GM12878 (cell line): ENCODE measurements at regions not wholly inside any gene's neighbourhood (a gene's known extent, or its start where the extent isn't known, plus 50 kb on each side); places are given as distances from the start of the nearest gene placed in this dataset.

Experiments used
- ATAC-seq: fragments of 200-7000 bp; cut with Tn5 transposase; 3 replicates; pipeline ENCODE4 v1.9.1; 2020; ENCODE audit warnings: mild to moderate bottlenecking, moderate library complexity
- BruUV-seq: library from RNA; stranded (reverse); fragments of 400-500 nt; replicated peaks from 2 replicates; lab custom pipeline; 2021; lab: Mats Ljungman, UMichigan
- CTCF ChIA-PET: fragments of 300-600 bp; sonication (Branson Sonifier 250); formaldehyde crosslinking; extraction: SDS; loops from one replicate; lab custom pipeline; 2021; ENCODE audit warnings: inconsistent platforms; lab: Yijun Ruan, JAX
- POLR2A ChIA-PET: fragments of 350-600 bp; formaldehyde crosslinking; extraction: SDS; loops from one replicate; lab custom pipeline; 2021; ENCODE audit warnings: inconsistent platforms; lab: Charles Lee
- RAD21 ChIA-PET: fragments of 300-600 bp; sonication (Branson Sonifier 250); formaldehyde crosslinking; loops from one replicate; lab custom pipeline; 2023; ENCODE audit warnings: antibody characterized with exemption; ENCODE audit not compliant: unreplicated experiment; lab: Charles Lee
- SMC1A ChIA-PET: fragments of 300-600 bp; sonication (Branson Sonifier 250); formaldehyde crosslinking; loops from one replicate; lab custom pipeline; 2023; ENCODE audit not compliant: unreplicated experiment, uncharacterized antibody; lab: Charles Lee
- DNase-seq: peaks from one replicate; pipeline ENCODE4 v3.0.0-alpha.2; 2011; ENCODE audit warnings: low read depth, low spot score
- FAIRE-seq: peaks from 3 replicates; lab custom pipeline; 2011; peaks lifted over from hg19 to GRCh38; lab: Jason Lieb, UNC
- H2AFZ ChIP-seq: 2 replicates; pipeline ENCODE4 v1.6.0; 2011; ENCODE audit warnings: low read depth, low read length, control low read depth; ENCODE audit not compliant: control insufficient read depth
- H3K27ac ChIP-seq: 2 replicates; pipeline ENCODE4 v1.5.1; 2011; ENCODE audit warnings: control low read depth; ENCODE audit not compliant: control insufficient read depth, insufficient read depth
- H3K27me3 ChIP-seq, 2 experiments: replicated peaks in 1 of 2; 2 replicates each; pipeline versions ENCODE4 v1.6.0 to v1.6.1; 2011; ENCODE audit warnings: low read length in 1 of 2; ENCODE audit not compliant: control insufficient read depth in 2 of 2, insufficient read depth in 2 of 2
- H3K36me3 ChIP-seq, 2 experiments: 2 replicates each; pipeline ENCODE4 v1.5.1; 2011; ENCODE audit warnings: low read length in 1 of 2; ENCODE audit not compliant: control insufficient read depth in 2 of 2, insufficient read depth in 2 of 2
- H3K4me1 ChIP-seq: 2 replicates; pipeline ENCODE4 v1.6.1; 2011; ENCODE audit warnings: mild to moderate bottlenecking, low read length, moderate library complexity, mixed read lengths; ENCODE audit not compliant: control insufficient read depth, insufficient read depth
- H3K4me2 ChIP-seq: 2 replicates; pipeline ENCODE4 v1.6.0; 2011; ENCODE audit warnings: control low read depth; ENCODE audit not compliant: control insufficient read depth, insufficient read depth
- H3K4me3 ChIP-seq: fragments of 200-600 bp; sonication (generic); 2 replicates; pipeline ENCODE4 v1.5.1; 2016
- H3K79me2 ChIP-seq: 2 replicates; pipeline ENCODE4 v1.6.0; 2011; ENCODE audit warnings: low read length; ENCODE audit not compliant: control insufficient read depth, insufficient read depth
- H3K9ac ChIP-seq: 2 replicates; pipeline ENCODE4 v1.8.0; 2011; ENCODE audit warnings: low read length, control low read depth, mixed read lengths; ENCODE audit not compliant: control insufficient read depth, insufficient read depth
- H3K9me3 ChIP-seq: replicated peaks from 3 replicates; pipeline ENCODE4 v1.5.1; 2011; ENCODE audit warnings: mild to moderate bottlenecking, low read length; ENCODE audit not compliant: control insufficient read depth, insufficient read depth
- H4K20me1 ChIP-seq: 2 replicates; pipeline ENCODE4 v1.6.0; 2011; ENCODE audit not compliant: control insufficient read depth, insufficient read depth
- CEBPB ChIP-seq, 2 experiments: fragments of 150-350 bp in 1 of 2; IDR thresholded peaks; 2 replicates each; pipeline ENCODE4 v1.6.1; 2012 to 2014; ENCODE audit warnings: low read depth in 2 of 2, low read length in 2 of 2, borderline replicate concordance in 1 of 2, inconsistent platforms in 1 of 2
- EGR1 ChIP-seq, 2 experiments: IDR thresholded peaks; 1 replicate in 1 of 2; 2 replicates in 1 of 2; pipeline ENCODE4 v1.6.1; 2011 to 2012; ENCODE audit warnings: low read depth in 2 of 2, low read length in 2 of 2, borderline replicate concordance in 1 of 2, mild to moderate bottlenecking in 1 of 2, moderate library complexity in 1 of 2
- EZH2 ChIP-seq: IDR thresholded peaks from 2 replicates; pipeline ENCODE4 v1.6.1; 2012; ENCODE audit warnings: low read depth, mild to moderate bottlenecking, control low read depth, inconsistent platforms, low read length, borderline replicate concordance; ENCODE audit not compliant: control insufficient read depth
- GATAD2B ChIP-seq: fragments of 450-650 bp; conservative IDR thresholded peaks from 2 replicates; pipeline ENCODE4 v1.6.1; 2017; ENCODE audit warnings: low read depth, mild to moderate bottlenecking, moderate library complexity
- HSF1 ChIP-seq: fragments of 150-350 bp; IDR thresholded peaks from 2 replicates; pipeline ENCODE4 v1.6.1; 2014; ENCODE audit warnings: mild to moderate bottlenecking, low read depth, low read length
- IRF4 ChIP-seq: IDR thresholded peaks from 2 replicates; pipeline ENCODE4 v1.6.1; 2011; ENCODE audit warnings: low read depth, low read length
- NR2C1 ChIP-seq: fragments of 450-650 bp; IDR thresholded peaks from 2 replicates; pipeline ENCODE4 v1.6.1; 2017; ENCODE audit warnings: antibody characterized with exemption, mild to moderate bottlenecking, moderate library complexity
- SREBF1 ChIP-seq: IDR thresholded peaks from 2 replicates; pipeline ENCODE4 v1.6.1; 2012; ENCODE audit warnings: mild to moderate bottlenecking, low read length
- WGBS: methylation state at CpG from one replicate; pipeline ENCODE4 v1.1.6; 2016; ENCODE audit warnings: low lambda C conversion rate; ENCODE audit not compliant: insufficient replicate concordance, insufficient coverage; ENCODE audit errors: missing lambda C conversion rate; 5-methylcytosine and 5-hydroxymethylcytosine counted together
- in situ Hi-C: fragments of 300-500 bp; cut with MboI; formaldehyde crosslinking; loops from 9 replicates; pipeline ENCODE4 v1.14.3; 2018; ENCODE audit warnings: mixed read lengths
- intact Hi-C: fragments of 100-400 bp; cut with micrococcal nuclease; formaldehyde crosslinking; loops from one replicate; pipeline ENCODE4 v1.14.2; 2022; ENCODE audit not compliant: unreplicated experiment
- TF ChIP-seq, protein P1 (sequence below): fragments of 450-650 bp; IDR thresholded peaks from 2 replicates; pipeline ENCODE4 v1.6.1; 2017; ENCODE audit warnings: antibody characterized with exemption, mild to moderate bottlenecking, moderate library complexity

GRCh38 chr10:129111922-129112321 lies 355.1 kb upstream of the MGMT start:
- Histone ChIP-seq H3K4me3 (no peak overlapping the region), H3K27me3 (no peaks in the 10 kb centered on the region), H3K4me1 (no peaks in the 10 kb centered on the region), H3K9ac (no peak overlapping the region), H3K27ac (no peak overlapping the region), H2AFZ (no peak overlapping the region), H3K79me2 (no peaks in the 10 kb centered on the region), H3K4me2 (no peak overlapping the region), H4K20me1 (no peaks in the 10 kb centered on the region), H3K9me3 (no peaks in the 10 kb centered on the region), H3K36me3 (no peaks in the 10 kb centered on the region)
- intact Hi-C loops: no loop called here
- WGBS: 18% methylated on average over 6 of the region's 6 CpGs
- in situ Hi-C loops: no loop called here
- ChIA-PET POLR2A (no interaction called here), SMC1A (no interaction called here), RAD21 (no interaction called here), CTCF (no interaction called here)
- TF ChIP-seq CEBPB (IDR thresholded peaks at IDR 0.05; ENCODE audit: borderline replicate concordance in 1 of 2, low read depth in 2 of 2, low read length in 2 of 2) (no peak), HSF1 (no peak), NR2C1 (no peak), EZH2 (no peak), SREBF1 (no peak), IRF4 (no peak), GATAD2B (no peak), EGR1 (IDR thresholded peaks at IDR 0.05; ENCODE audit: borderline replicate concordance in 1 of 2, low read depth in 2 of 2, low read length in 2 of 2) (no peak)
- TF ChIP-seq, protein P1, sequence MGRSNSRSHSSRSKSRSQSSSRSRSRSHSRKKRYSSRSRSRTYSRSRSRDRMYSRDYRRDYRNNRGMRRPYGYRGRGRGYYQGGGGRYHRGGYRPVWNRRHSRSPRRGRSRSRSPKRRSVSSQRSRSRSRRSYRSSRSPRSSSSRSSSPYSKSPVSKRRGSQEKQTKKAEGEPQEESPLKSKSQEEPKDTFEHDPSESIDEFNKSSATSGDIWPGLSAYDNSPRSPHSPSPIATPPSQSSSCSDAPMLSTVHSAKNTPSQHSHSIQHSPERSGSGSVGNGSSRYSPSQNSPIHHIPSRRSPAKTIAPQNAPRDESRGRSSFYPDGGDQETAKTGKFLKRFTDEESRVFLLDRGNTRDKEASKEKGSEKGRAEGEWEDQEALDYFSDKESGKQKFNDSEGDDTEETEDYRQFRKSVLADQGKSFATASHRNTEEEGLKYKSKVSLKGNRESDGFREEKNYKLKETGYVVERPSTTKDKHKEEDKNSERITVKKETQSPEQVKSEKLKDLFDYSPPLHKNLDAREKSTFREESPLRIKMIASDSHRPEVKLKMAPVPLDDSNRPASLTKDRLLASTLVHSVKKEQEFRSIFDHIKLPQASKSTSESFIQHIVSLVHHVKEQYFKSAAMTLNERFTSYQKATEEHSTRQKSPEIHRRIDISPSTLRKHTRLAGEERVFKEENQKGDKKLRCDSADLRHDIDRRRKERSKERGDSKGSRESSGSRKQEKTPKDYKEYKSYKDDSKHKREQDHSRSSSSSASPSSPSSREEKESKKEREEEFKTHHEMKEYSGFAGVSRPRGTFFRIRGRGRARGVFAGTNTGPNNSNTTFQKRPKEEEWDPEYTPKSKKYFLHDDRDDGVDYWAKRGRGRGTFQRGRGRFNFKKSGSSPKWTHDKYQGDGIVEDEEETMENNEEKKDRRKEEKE: no peak
- BruUV-seq: no TSS peak
- FAIRE-seq (no peak), DNase-seq (no peak), ATAC-seq (no peak)
